PC-9 (cell line): ENCODE measurements at regions not wholly inside any gene's neighbourhood (a gene's known extent, or its start where the extent isn't known, plus 50 kb on each side); places are given as distances from the start of the nearest gene placed in this dataset.

Experiments used
- BruUV-seq: library from RNA; stranded (reverse); fragments of 400-500 nt; replicated peaks from 2 replicates; lab custom pipeline; 2021; lab: Mats Ljungman, UMichigan
- CTCF ChIA-PET: fragments of 300-600 bp; sonication (Branson Sonifier 250); formaldehyde crosslinking; loops from one replicate; lab custom pipeline; 2022; ENCODE audit warnings: antibody characterized with exemption; lab: Charles Lee
- POLR2A ChIA-PET: fragments of 300-600 bp; sonication (Branson Sonifier 250); formaldehyde crosslinking; loops from one replicate; lab custom pipeline; 2022; ENCODE audit warnings: antibody characterized with exemption; ENCODE audit not compliant: unreplicated experiment; lab: Charles Lee
- DNase-seq, 2 experiments: peaks; one replicate each; pipeline versions ENCODE4 v3.0.0 to v3.0.0-alpha.2; 2015 to 2022; ENCODE audit warnings: mixed read lengths in 1 of 2
- H2AFZ ChIP-seq: fragments of 200-600 bp; sonication (generic); 2 replicates; pipeline ENCODE4 v1.8.1; 2017; ENCODE audit warnings: antibody characterized with exemption
- H3F3A ChIP-seq: fragments of 200-600 bp; sonication (generic); 2 replicates; pipeline ENCODE4 v1.8.1; 2017; ENCODE audit warnings: antibody characterized with exemption, mild to moderate bottlenecking, low read depth; ENCODE audit not compliant: insufficient read depth
- H3K27ac ChIP-seq: fragments of 200-600 bp; sonication (generic); 2 replicates; pipeline ENCODE4 v1.6.1; 2016; ENCODE audit warnings: mixed run types
- H3K27me3 ChIP-seq: fragments of 200-600 bp; sonication (generic); 2 replicates; pipeline ENCODE4 v1.6.1; 2016; ENCODE audit warnings: low read depth, mixed run types; ENCODE audit not compliant: insufficient read depth
- H3K36me3 ChIP-seq: fragments of 200-600 bp; sonication (generic); 2 replicates; pipeline ENCODE4 v1.6.1; 2016; ENCODE audit warnings: low read depth, mixed run types
- H3K4me1 ChIP-seq: fragments of 200-600 bp; sonication (generic); replicated peaks from 2 replicates; pipeline ENCODE4 v1.6.1; 2016; ENCODE audit warnings: mixed run types; ENCODE audit not compliant: insufficient read depth
- H3K4me2 ChIP-seq: fragments of 200-600 bp; sonication (generic); 2 replicates; pipeline ENCODE4 v1.6.1; 2017; ENCODE audit warnings: mixed run types
- H3K4me3 ChIP-seq: fragments of 200-600 bp; sonication (generic); 2 replicates; pipeline ENCODE4 v1.6.1; 2016; ENCODE audit warnings: mixed run types
- H3K79me2 ChIP-seq: fragments of 200-600 bp; sonication (generic); 2 replicates; pipeline ENCODE4 v1.6.1; 2017; ENCODE audit warnings: low read depth, mixed run types
- H3K9me2 ChIP-seq: fragments of 200-600 bp; sonication (generic); 2 replicates; pipeline ENCODE4 v1.8.1; 2017; ENCODE audit warnings: mild to moderate bottlenecking; ENCODE audit not compliant: insufficient read depth
- H3K9me3 ChIP-seq: fragments of 200-600 bp; sonication (generic); 2 replicates; pipeline ENCODE4 v1.8.1; 2016; ENCODE audit warnings: low read depth; ENCODE audit not compliant: insufficient read depth
- H4K20me1 ChIP-seq: fragments of 200-600 bp; sonication (generic); 2 replicates; pipeline ENCODE4 v1.8.1; 2017; ENCODE audit not compliant: insufficient read depth
- EZH2 ChIP-seq: fragments of 200-600 bp; sonication (generic); IDR thresholded peaks from 2 replicates; pipeline ENCODE4 v1.8.0; 2017; ENCODE audit warnings: antibody characterized with exemption, low read depth
- intact Hi-C: fragments of 100-400 bp; cut with micrococcal nuclease; formaldehyde crosslinking; loops from one replicate; pipeline ENCODE4 v1.10.0; 2022; ENCODE audit not compliant: unreplicated experiment
- TF ChIP-seq, protein P1 (sequence below): fragments of 200-600 bp; sonication (generic); conservative IDR thresholded peaks from 2 replicates; pipeline ENCODE4 v1.6.1; 2017; ENCODE audit warnings: mixed run types, antibody characterized with exemption, mild to moderate bottlenecking, moderate library complexity

DNA sequence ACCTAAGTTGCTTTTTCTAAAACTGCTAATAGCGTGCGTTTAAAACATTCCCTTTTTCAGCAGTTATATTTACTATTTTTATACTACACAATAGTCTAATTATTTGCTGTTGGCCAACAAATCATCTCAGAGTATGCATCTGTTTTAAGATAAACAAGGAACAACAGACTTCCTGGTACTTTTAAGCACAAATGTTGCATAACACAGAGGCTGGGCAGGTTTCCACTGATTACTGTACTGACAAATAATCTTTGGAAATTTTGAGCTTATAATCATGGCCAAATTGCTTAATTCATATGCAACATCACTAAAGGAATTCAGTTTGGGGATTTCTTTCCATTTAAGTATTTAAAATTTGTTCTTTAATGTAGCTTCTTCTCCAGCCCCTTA is 737.4 kb upstream of the SALL3 start:
- no peak overlapping the region for H2AFZ ChIP-seq
- no peaks in the 10 kb centered on the region for H3K79me2 ChIP-seq
- H3K4me2 ChIP-seq: no peak overlapping the region
- CTCF ChIA-PET: no interaction called here
- no peak for TF ChIP-seq EZH2
- TF ChIP-seq, protein P1, sequence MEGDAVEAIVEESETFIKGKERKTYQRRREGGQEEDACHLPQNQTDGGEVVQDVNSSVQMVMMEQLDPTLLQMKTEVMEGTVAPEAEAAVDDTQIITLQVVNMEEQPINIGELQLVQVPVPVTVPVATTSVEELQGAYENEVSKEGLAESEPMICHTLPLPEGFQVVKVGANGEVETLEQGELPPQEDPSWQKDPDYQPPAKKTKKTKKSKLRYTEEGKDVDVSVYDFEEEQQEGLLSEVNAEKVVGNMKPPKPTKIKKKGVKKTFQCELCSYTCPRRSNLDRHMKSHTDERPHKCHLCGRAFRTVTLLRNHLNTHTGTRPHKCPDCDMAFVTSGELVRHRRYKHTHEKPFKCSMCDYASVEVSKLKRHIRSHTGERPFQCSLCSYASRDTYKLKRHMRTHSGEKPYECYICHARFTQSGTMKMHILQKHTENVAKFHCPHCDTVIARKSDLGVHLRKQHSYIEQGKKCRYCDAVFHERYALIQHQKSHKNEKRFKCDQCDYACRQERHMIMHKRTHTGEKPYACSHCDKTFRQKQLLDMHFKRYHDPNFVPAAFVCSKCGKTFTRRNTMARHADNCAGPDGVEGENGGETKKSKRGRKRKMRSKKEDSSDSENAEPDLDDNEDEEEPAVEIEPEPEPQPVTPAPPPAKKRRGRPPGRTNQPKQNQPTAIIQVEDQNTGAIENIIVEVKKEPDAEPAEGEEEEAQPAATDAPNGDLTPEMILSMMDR: no peak
- peaks cover 62% of the 10 kb centered on the region for H3K27me3 ChIP-seq
- intact Hi-C loops: no loop called here
- POLR2A ChIA-PET: no interaction called here
- no peaks in the 10 kb centered on the region for H3K4me1 ChIP-seq
- H3K36me3 ChIP-seq: no peaks in the 10 kb centered on the region
- no peaks in the 10 kb centered on the region for H4K20me1 ChIP-seq
- no TSS peak for BruUV-seq
- no peaks in the 10 kb centered on the region for H3K9me3 ChIP-seq
- no peak overlapping the region for H3K4me3 ChIP-seq
- H3K9me2 ChIP-seq: no peaks in the 10 kb centered on the region
- H3K27ac ChIP-seq: no peak overlapping the region
- DNase-seq: no peak
- H3F3A ChIP-seq: no peaks in the 10 kb centered on the region

DNA sequence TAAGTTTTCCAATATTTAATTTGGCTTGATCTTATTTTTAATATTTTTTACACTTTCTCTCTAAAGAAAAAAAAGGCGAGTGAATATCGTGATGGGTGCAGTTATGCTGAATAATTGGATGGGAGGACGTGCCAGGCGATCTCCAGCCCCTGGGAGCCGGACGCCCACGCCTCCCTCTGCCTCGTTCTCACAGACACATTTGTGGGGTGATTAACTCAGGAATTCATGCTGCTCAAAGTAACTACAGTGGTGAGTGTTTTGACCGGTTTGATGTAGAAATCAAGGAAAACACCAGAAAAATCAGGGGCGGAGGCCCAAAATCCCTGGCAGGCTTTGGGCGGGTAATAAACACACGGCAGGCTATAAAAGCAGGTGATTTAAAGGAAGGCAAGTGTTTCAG is 736.8 kb upstream of the SALL3 start:
- Histone ChIP-seq H3K4me3 (no peak overlapping the region), H3K27ac (no peak overlapping the region), H4K20me1 (no peaks in the 10 kb centered on the region), H3K36me3 (no peaks in the 10 kb centered on the region), H3F3A (no peaks in the 10 kb centered on the region), H2AFZ (no peak overlapping the region), H3K9me2 (no peaks in the 10 kb centered on the region), H3K4me1 (no peaks in the 10 kb centered on the region), H3K4me2 (no peak overlapping the region), H3K79me2 (no peaks in the 10 kb centered on the region), H3K27me3 (peaks cover 68% of the 10 kb centered on the region), H3K9me3 (no peaks in the 10 kb centered on the region)
- ChIA-PET CTCF (no interaction called here), POLR2A (no interaction called here)
- no peak for DNase-seq
- no TSS peak for BruUV-seq
- intact Hi-C loops: no loop called here
- no peak for TF ChIP-seq EZH2

GRCh38 chr18:78244779-78245178 is 734.8 kb upstream of the SALL3 start:
- H3K4me2 ChIP-seq: no peak overlapping the region
- no TSS peak for BruUV-seq
- H3K36me3 ChIP-seq: no peaks in the 10 kb centered on the region
- no peak for DNase-seq
- no peaks in the 10 kb centered on the region for H4K20me1 ChIP-seq
- ChIA-PET CTCF (no interaction called here), POLR2A (no interaction called here)
- no peak overlapping the region for H3K27ac ChIP-seq
- peaks cover 86% of the 10 kb centered on the region for H3K27me3 ChIP-seq
- no peaks in the 10 kb centered on the region for H3K79me2 ChIP-seq
- TF ChIP-seq, protein P1: no peak
- no peak for TF ChIP-seq EZH2
- intact Hi-C loops: no loop called here
- no peak overlapping the region for H3K4me3 ChIP-seq
- H3F3A ChIP-seq: no peaks in the 10 kb centered on the region
- no peaks in the 10 kb centered on the region for H3K9me2 ChIP-seq
- H2AFZ ChIP-seq: no peak overlapping the region
- no peaks in the 10 kb centered on the region for H3K4me1 ChIP-seq
- no peaks in the 10 kb centered on the region for H3K9me3 ChIP-seq

- TF ChIP-seq, protein P1: no peak
- TF ChIP-seq EZH2: no peak
- H3K27ac ChIP-seq: no peak overlapping the region
- no peaks in the 10 kb centered on the region for H3K4me1 ChIP-seq
- no peak for DNase-seq
- intact Hi-C loops: no loop called here
- H3K36me3 ChIP-seq: no peaks in the 10 kb centered on the region
- CTCF ChIA-PET: no interaction called here
- no peak overlapping the region for H3K4me3 ChIP-seq
- H2AFZ ChIP-seq: no peak overlapping the region
- BruUV-seq: no TSS peak
- no peaks in the 10 kb centered on the region for H3K79me2 ChIP-seq
- POLR2A ChIA-PET: no interaction called here
- no peaks in the 10 kb centered on the region for H4K20me1 ChIP-seq
- H3K4me2 ChIP-seq: no peak overlapping the region
- no peaks in the 10 kb centered on the region for H3F3A ChIP-seq
- H3K9me3 ChIP-seq: no peaks in the 10 kb centered on the region
- H3K27me3 ChIP-seq: peaks cover 89% of the 10 kb centered on the region
- H3K9me2 ChIP-seq: no peaks in the 10 kb centered on the region
Measured at GRCh38 chr18:78245451-78245850, 734.2 kb upstream of the SALL3 start.
